Renal cortical epithelial cell (primary cell): ENCODE measurements at regions not wholly inside any gene's neighbourhood (a gene's known extent, or its start where the extent isn't known, plus 50 kb on each side); places are given as distances from the start of the nearest gene placed in this dataset.
A peak's percentile ranks its signal among the peaks of the same experiment; 100 is the strongest.

Source experiments
- DNase-seq: peaks from one replicate; pipeline ENCODE4 v3.0.0-alpha.2; 2011; ENCODE audit warnings: low read depth

DNA sequence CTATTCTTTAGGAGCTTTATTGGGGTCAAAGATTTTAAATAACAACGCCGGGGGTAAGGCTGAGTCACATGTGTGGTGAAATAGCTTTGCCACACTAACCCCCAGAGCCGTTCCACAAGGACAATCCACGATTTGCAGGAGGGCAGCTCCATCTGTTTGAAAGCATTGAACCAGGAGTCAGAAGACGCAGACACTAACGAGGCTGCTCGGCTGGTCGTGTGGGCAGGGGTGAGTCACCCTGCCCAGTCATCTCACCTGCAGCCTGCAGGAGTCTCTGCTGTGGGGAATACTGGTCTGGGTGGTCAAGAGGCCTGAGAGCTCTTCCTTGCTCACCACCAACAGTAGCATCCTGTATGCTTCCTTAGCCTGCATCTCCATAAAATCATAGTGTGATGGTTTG is 149.2 kb upstream of the NCK2 start:
- DNase-seq = peak; percentile 93

GRCh38 chr2:105593221-105593967 is 151.3 kb upstream of the NCK2 start:
- no peak for DNase-seq

- DNase-seq = peak; percentile 45
Measured at GRCh38 chr2:105592288-105592687, 152.4 kb upstream of the NCK2 start.

- DNase-seq = peak; percentile 85
Measured at GRCh38 chr2:105590780-105591660, 153.7 kb upstream of the NCK2 start.

DNA sequence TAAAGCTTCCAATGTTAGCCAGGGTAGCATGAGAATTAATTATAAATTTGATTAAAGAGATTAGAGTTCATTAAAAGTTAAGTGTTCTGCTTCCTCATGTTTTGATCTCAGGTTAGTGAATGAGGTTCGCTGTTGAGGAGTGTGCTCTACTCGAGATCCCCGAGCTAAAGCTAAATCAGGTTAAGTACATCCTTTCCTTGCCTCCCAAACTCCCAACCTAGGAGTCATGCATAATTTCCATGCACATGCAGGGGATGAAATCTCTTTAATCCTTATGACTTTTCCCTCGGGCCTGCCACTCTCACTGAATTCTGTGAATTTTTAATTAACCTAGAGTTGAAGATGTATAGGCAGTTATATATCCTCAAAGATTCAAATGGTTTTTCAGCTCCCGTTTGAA is 156.1 kb upstream of the NCK2 start:
- DNase-seq = no peak

- DNase-seq = no peak
Measured at GRCh38 chr2:105587637-105588036, 157.1 kb upstream of the NCK2 start.

- no peak for DNase-seq
Measured at GRCh38 chr2:105584435-105585010, 160.2 kb upstream of the NCK2 start.

- no peak for DNase-seq
Measured at GRCh38 chr2:105582952-105583660, 161.6 kb upstream of the NCK2 start.

GRCh38 chr2:105581555-105581944 is 163.2 kb upstream of the NCK2 start:
- DNase-seq = no peak

GRCh38 chr2:105580870-105581554 is 163.7 kb upstream of the NCK2 start:
- no peak for DNase-seq

DNA sequence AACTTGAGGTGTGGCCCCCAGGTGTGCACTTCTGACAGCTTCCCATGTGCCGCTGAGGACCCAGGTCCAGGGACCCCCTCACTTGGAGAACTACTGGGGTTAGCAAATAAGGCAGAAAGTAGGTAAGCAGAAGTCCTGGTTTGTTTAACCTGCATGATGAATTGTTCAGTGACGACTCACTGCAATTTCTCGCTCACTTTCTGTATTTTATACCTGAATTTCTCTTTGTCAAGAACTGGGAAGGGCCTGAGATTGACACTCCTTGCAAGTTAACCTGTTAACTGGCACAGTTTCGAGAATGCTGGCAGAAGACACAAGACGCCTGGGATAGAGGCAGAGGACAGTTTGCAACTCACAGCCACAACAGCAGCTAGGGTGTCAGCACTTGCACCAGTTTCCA is 164.5 kb upstream of the NCK2 start:
- no peak for DNase-seq

DNA sequence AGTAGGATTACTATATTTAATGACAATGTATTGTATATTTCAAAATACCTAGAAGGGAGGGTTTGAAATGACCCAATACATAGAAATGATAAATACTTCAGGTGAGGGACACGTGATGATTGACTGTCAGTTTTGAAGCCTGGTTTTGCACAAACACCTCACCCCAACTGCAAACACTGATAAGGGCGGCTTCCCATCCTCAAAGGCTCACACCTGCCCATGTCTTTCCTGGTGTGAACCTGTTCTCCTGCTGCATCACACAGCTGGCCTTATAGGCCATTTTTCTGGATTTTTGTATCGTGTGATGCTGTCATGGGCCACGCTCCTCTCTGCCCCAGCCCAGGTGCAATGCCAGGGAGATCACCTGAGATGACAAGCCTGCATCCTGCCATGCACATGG is 166.5 kb upstream of the NCK2 start:
- no peak for DNase-seq

DNA sequence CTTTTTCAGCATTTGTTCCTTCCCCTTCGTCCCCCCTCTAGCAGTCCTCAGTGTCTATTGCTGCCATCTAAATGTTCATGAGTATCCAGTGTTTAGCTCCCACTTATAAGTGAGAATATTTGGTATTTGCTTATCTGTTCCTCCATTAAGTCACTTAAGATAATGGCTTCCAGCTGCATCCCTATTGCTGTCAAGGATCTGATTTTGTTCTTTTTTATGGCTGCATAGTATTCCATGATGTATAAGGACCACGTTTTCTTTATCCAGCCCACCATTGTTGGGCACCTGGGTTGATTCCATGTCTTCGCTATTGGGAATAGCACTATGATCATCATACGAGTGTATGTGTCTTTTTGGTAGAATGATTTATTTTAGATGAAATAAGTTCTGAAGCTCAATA is 166.9 kb upstream of the NCK2 start:
- no peak for DNase-seq

DNA sequence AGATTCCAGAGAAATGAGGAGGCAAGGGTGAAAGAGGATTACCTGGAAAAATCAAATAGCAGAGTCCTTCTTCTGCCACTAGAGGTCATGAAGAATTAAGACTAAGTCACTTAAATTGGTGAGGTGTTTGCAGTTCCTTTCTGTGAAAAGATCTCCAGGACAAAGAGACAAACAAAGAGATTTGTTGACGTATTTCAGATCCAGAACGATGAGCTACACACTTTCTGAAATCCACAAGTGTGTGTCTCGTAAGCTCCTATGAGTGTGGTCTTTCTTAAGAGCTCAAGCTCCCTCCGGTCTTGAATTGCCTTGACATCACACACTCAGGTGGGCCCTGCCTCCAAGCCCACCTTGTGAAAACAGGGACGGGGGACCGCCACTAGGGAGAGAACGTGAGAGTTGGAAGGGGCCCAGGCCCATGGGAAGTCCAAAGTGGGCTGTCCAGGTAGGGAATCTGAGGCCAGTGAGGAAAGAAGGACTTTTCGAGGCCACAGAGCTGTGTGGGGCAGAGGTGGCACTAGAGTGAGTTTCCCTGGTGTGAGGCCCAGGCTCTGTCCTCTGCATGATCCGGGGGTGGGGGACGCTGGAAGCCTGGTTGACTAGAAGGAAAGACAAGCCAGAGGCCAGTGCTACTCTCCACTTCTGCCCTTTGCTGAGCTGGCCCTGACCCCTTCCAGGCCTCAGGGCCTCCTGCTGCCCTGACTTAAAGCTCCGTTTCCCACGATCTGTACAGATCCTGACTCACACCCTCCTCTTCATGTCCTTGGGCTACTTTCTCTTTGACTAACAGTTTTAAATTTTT is 168.1 kb upstream of the NCK2 start:
- DNase-seq = peak; percentile 86

GRCh38 chr2:105576050-105576439 is 168.7 kb upstream of the NCK2 start:
- DNase-seq = no peak

GRCh38 chr2:105575499-105576025 is 169.2 kb upstream of the NCK2 start:
- DNase-seq = no peak

- DNase-seq = no peak
Measured at GRCh38 chr2:105574796-105575344, 169.8 kb upstream of the NCK2 start.

DNA sequence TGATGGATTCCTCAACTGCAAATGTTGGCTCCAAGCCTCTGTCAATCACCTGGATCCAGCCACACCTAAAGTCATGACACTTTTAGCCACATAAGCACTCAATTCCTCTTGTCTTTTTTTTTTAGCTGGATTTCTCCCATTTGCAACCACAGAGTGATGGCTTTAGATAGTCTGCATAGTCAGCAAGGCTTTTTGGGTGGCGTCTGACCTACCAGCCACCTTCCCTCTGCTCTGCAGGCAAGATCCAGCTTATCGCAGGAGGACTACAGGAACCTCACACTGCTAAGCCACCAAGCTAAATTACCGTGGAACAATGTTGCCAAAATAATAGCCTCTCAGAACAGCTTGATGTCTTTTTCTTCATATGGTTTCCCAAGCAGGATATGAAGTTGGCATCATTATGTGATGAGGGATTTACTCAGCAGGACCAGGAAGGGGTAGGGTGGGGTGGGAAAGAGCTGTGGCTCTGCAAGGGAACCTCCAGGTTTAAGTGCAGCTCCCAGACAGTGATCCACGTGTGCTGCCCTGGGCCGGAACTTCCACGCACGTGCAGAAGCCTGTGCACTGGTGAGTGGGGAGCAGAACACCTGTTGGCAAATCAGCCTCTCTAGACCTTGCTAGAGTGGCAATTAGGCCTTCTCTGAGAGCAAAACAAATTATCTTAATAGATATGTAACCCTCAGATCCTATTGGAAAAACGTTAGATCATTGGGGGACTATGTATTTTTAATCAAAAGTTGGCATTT is 170.6 kb upstream of the NCK2 start:
- DNase-seq = no peak

- DNase-seq = no peak
Measured at GRCh38 chr2:105573490-105573889, 171.2 kb upstream of the NCK2 start.
